Right lobe of liver (tissue), 6 donors: ENCODE measurements at regions not wholly inside any gene's neighbourhood (a gene's known extent, or its start where the extent isn't known, plus 50 kb on each side); places are given as distances from the start of the nearest gene placed in this dataset.

Experiments
- ATAC-seq, 4 donors: fragments of 200-7000 bp; cut with Tn5 transposase; one replicate each; pipeline ENCODE4 v1.9.1; 2020; ENCODE audit warnings: mild to moderate bottlenecking in 4 of 4, moderate library complexity in 4 of 4
- DNase-seq, 3 donors: peaks; one replicate each; pipeline ENCODE4 v3.0.0-alpha.2; 2020
- H3K27ac ChIP-seq, 3 donors: fragments of 200-600 bp; one replicate each; pipeline ENCODE4 v1.8.0; 2022
- H3K27me3 ChIP-seq, 2 donors: fragments of 200-600 bp; one replicate each; pipeline ENCODE4 v1.8.0; 2022
- H3K36me3 ChIP-seq, 4 donors: fragments of 200-600 bp; sonication (generic) in 1 of 4; one replicate each; pipeline versions ENCODE4 v1.5.1 to v1.8.0; 2017 to 2022; ENCODE audit warnings: control low read depth in 1 of 4
- H3K4me1 ChIP-seq, 4 donors: fragments of 200-600 bp; sonication (generic) in 1 of 4; one replicate each; pipeline versions ENCODE4 v1.5.1 to v1.8.0; 2017 to 2022; ENCODE audit warnings: control low read depth in 1 of 4
- H3K4me3 ChIP-seq, 3 donors: fragments of 200-600 bp; one replicate each; pipeline ENCODE4 v1.8.0; 2022
- H3K9me3 ChIP-seq, 4 donors: fragments of 200-600 bp; sonication (generic) in 1 of 4; one replicate each; pipeline versions ENCODE4 v1.5.1 to v1.8.0; 2017 to 2022; ENCODE audit warnings: control low read depth in 1 of 4
- POLR2A ChIP-seq: fragments of 450-650 bp; IDR thresholded peaks from one replicate; pipeline ENCODE4 v1.6.1; 2017; ENCODE audit warnings: antibody characterized with exemption, mild to moderate bottlenecking
- WGBS: methylation state at CpG from one replicate; pipeline ENCODE4 v1.1.6; 2018; ENCODE audit warnings: low coverage, low lambda C conversion rate; ENCODE audit not compliant: insufficient coverage; ENCODE audit errors: missing lambda C conversion rate; 5-methylcytosine and 5-hydroxymethylcytosine counted together
- intact Hi-C, 2 donors: fragments of 100-400 bp; cut with DNase I; formaldehyde crosslinking; loops; one replicate each; pipeline versions ENCODE4 v1.11.2 to v1.14.1; 2022
- TF ChIP-seq, protein P1 (sequence below), 4 donors: fragments of 200-600 bp in 3 of 4; fragments of 450-650 bp in 1 of 4; IDR thresholded peaks; one replicate each; pipeline versions ENCODE4 v1.5.1 to v1.8.0; 2016 to 2022; ENCODE audit warnings: antibody characterized with exemption in 4 of 4, mild to moderate bottlenecking in 2 of 4
- donor health status: DM: no; HTN: yes; CAD: no.
- donor health status: DM: no; HTN: no; CAD: no.
- donor health status: DM: no; HTN: no; CAD: no.
- donor health status: DM: no; HTN: yes; CAD: no.
- donor health status: DM: no; HTN: yes; CAD: no.

DNA sequence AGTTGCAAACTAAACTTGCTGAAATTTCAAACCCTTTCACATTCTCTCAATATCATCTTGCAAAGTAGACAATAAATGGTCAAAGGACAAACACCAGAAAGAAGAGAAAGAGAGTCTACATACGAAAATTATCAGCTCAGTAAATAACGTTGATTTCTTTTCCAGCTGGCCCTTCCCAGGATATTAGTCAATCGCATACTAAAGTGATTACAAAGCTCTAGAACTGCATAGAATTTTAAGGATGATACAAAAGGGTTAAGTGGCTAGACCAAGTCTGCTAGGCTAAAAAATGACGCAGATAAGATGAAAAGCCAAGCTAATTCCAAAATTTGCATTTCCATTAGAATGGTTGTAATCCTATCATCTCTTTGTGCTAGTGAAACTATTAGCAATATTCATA is 405.7 kb downstream of the FBXO15 start:
- Histone ChIP-seq H3K36me3 (no peaks in the 10 kb centered on the region), H3K27me3 (no peaks in the 10 kb centered on the region), H3K27ac (no peak overlapping the region), H3K9me3 (no peaks in the 10 kb centered on the region), H3K4me3 (no peak overlapping the region), H3K4me1 (no peaks in the 10 kb centered on the region)
- ATAC-seq: no peak
- intact Hi-C loops: no loop called here
- DNase-seq: no peak
- TF ChIP-seq, protein P1, sequence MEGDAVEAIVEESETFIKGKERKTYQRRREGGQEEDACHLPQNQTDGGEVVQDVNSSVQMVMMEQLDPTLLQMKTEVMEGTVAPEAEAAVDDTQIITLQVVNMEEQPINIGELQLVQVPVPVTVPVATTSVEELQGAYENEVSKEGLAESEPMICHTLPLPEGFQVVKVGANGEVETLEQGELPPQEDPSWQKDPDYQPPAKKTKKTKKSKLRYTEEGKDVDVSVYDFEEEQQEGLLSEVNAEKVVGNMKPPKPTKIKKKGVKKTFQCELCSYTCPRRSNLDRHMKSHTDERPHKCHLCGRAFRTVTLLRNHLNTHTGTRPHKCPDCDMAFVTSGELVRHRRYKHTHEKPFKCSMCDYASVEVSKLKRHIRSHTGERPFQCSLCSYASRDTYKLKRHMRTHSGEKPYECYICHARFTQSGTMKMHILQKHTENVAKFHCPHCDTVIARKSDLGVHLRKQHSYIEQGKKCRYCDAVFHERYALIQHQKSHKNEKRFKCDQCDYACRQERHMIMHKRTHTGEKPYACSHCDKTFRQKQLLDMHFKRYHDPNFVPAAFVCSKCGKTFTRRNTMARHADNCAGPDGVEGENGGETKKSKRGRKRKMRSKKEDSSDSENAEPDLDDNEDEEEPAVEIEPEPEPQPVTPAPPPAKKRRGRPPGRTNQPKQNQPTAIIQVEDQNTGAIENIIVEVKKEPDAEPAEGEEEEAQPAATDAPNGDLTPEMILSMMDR (IDR thresholded peaks at IDR 0.05): no peak
- TF ChIP-seq POLR2A: no peak
- WGBS: 32% methylated on average over 4 of the region's 4 CpGs

DNA sequence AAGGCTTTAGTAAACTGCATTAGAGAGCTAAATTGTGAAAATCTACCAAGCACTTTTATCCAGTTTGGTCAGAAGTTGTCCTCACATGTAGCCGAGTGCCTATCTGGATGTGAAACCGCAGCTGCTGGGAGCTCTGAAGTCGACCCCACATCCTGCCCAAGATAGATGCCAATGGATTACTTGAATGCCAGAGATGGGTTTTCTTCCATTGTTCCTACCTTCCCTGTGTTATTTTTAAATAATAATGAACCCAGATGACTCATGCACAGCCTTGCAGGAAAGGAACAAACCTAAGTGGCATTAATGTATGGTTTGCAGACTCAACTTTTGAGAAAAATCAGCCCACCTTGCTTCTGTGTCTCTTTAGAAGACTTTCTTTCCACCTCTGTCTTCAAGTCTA is 408.5 kb downstream of the FBXO15 start:
- no peaks in the 10 kb centered on the region for H3K36me3 ChIP-seq
- H3K27me3 ChIP-seq: no peaks in the 10 kb centered on the region
- no peaks in the 10 kb centered on the region for H3K9me3 ChIP-seq
- no peak overlapping the region for H3K27ac ChIP-seq
- ATAC-seq (no peak), DNase-seq (no peak)
- no peaks in the 10 kb centered on the region for H3K4me1 ChIP-seq
- TF ChIP-seq, protein P1 (IDR thresholded peaks at IDR 0.05): no peak
- no peak for TF ChIP-seq POLR2A
- 33% methylated on average over 3 of the region's 3 CpGs for WGBS
- no peak overlapping the region for H3K4me3 ChIP-seq
- intact Hi-C loops: no loop called here

DNA sequence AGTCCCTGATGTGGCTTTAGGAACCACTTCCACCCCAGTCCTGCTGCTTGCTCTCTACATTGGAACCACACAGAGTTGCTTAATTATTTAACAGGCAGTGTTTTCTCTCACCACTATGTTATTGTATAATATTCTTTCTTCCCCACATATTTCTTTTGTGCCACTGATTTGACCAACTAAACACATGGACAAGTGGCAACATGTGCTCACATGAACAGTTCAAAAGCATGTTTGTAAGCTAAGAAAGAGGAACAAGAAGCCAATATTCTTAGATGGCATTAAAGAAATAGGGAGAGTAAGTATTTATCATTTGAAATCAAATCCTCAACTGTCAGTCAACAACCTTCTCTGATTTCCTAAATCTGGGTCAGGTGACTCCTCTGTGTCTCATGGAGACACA is 409.6 kb downstream of the FBXO15 start:
- H3K4me1 ChIP-seq: no peaks in the 10 kb centered on the region
- no peaks in the 10 kb centered on the region for H3K9me3 ChIP-seq
- intact Hi-C loops: no loop called here
- H3K4me3 ChIP-seq: no peak overlapping the region
- ATAC-seq (no peak), DNase-seq (no peak)
- no peaks in the 10 kb centered on the region for H3K27me3 ChIP-seq
- no peak for TF ChIP-seq POLR2A
- TF ChIP-seq, protein P1 (IDR thresholded peaks at IDR 0.05): no peak
- no peaks in the 10 kb centered on the region for H3K36me3 ChIP-seq
- no peak overlapping the region for H3K27ac ChIP-seq

DNA sequence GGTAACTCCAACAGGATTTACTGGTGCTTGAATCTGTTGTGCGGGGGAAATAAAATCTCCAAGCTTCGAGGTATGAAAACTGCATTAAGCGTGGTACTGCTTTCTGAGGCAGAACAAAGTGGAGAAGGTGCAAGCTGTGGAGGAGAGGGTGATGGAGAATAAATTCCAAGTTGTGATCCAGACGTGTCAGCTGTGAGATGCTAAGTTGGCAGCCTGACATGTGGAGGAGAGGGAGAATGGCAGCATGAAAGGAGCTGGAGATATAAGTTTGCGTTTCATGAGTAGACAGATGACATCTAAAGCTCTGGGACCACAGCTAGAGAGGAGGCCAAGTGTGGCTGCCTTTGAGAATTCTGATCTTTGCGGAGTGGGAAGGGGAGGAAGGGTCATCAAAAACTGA is 411.8 kb downstream of the FBXO15 start:
- no peaks in the 10 kb centered on the region for H3K36me3 ChIP-seq
- H3K9me3 ChIP-seq: no peaks in the 10 kb centered on the region
- no peaks in the 10 kb centered on the region for H3K27me3 ChIP-seq
- no peak for DNase-seq
- ATAC-seq: no peak
- no peak overlapping the region for H3K4me3 ChIP-seq
- intact Hi-C loops: no loop called here
- WGBS: 27% methylated on average over 6 of the region's 6 CpGs
- no peak for TF ChIP-seq POLR2A
- TF ChIP-seq, protein P1 (IDR thresholded peaks at IDR 0.05): no peak
- no peaks in the 10 kb centered on the region for H3K4me1 ChIP-seq
- H3K27ac ChIP-seq: no peak overlapping the region

DNA sequence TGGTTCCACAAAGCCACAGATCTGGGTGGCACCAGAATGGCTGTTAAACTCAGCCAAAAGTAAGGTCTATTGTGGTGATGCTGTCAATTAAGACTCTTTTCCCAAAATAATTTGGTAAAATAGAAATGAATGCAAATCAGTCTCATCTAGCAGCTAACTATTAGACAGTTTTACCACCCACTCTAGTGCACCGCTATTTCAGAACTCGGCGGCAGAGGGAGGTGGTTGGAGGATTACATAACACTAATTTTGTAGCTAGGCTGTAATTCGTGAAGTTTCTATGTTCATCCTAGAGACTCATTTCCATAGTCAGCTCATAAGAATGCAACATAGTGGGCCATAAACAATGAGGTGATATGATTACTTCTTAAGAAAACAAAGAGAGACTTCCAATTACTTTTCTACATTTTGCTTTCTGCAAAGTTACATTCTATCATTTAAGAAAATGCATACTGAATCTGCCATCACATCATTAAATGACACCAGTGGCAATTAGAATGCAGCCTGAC is 413.8 kb downstream of the FBXO15 start:
- no peak for TF ChIP-seq POLR2A
- TF ChIP-seq, protein P1 (IDR thresholded peaks at IDR 0.05): no peak
- Histone ChIP-seq H3K27me3 (no peaks in the 10 kb centered on the region), H3K9me3 (no peaks in the 10 kb centered on the region), H3K27ac (no peak overlapping the region), H3K4me3 (no peak overlapping the region), H3K36me3 (no peaks in the 10 kb centered on the region), H3K4me1 (no peaks in the 10 kb centered on the region)
- ATAC-seq (no peak), DNase-seq (no peak)
- WGBS: 80% methylated on average over 4 of the region's 4 CpGs
- intact Hi-C loops: no loop called here
